ENCODE measurements at regions not wholly inside any gene's neighbourhood (a gene's known extent, or its start where the extent isn't known, plus 50 kb on each side); places are given as distances from the start of the nearest gene placed in this dataset.

DNA sequence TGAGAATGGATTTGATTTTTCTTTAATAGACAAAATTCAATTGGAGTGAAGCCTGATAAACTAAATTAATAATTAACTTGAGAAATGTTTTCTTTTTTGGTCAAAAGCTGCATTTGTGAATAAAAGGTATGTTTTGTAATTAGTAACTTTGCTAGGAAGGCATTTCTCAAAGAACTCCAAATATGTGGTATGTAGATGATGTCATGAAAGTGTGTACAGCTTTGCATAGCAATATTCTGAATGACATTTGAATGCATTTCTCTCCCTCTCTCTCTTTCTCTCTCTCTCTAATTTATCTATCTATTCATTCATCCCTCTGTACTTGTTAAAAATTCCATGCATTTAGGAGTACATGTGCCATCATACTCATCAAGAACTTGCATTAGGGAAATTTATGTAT, 109.1 kb upstream of the ADAMTS5 start:
- Histone ChIP-seq H3K27me3 (ENCODE audit: insufficient read depth, low read length) (no peaks in the 10 kb centered on the region), H3K27ac (ENCODE audit: low read depth, low read length) (no peak overlapping the region), H3K36me3 (ENCODE audit: insufficient read depth, low read length) (no peaks in the 10 kb centered on the region), H3K4me1 (ENCODE audit: insufficient read depth, low read length) (peaks cover 5% of the 10 kb centered on the region; the same call in 1 of the 2 replicates), H3K4me3 (ENCODE audit: low read length) (no peak overlapping the region), H3K9ac (ENCODE audit: low read depth, low read length) (no peak overlapping the region), H3K9me3 (ENCODE audit: insufficient read depth, low read depth, low read length) (no peaks in the 10 kb centered on the region)

- 99% methylated on average over 3 of the region's 4 CpGs for WGBS
- no peak overlapping the region for H3K9ac ChIP-seq (ENCODE audit: low read depth, low read length)
- H3K4me3 ChIP-seq (ENCODE audit: low read length), result no peak overlapping the region
- H3K4me1 ChIP-seq (ENCODE audit: insufficient read depth, low read length), result no peaks in the 10 kb centered on the region
- no peaks in the 10 kb centered on the region for H3K36me3 ChIP-seq (ENCODE audit: insufficient read depth, low read length)
- no peaks in the 10 kb centered on the region for H3K27me3 ChIP-seq (ENCODE audit: insufficient read depth, low read length)
- H3K9me3 ChIP-seq (ENCODE audit: insufficient read depth, low read depth, low read length), result no peaks in the 10 kb centered on the region
- H3K27ac ChIP-seq (ENCODE audit: low read depth, low read length), result no peak overlapping the region
Observed at GRCh38 chr21:27070861-27071670, 104.2 kb upstream of the ADAMTS5 start.

DNA sequence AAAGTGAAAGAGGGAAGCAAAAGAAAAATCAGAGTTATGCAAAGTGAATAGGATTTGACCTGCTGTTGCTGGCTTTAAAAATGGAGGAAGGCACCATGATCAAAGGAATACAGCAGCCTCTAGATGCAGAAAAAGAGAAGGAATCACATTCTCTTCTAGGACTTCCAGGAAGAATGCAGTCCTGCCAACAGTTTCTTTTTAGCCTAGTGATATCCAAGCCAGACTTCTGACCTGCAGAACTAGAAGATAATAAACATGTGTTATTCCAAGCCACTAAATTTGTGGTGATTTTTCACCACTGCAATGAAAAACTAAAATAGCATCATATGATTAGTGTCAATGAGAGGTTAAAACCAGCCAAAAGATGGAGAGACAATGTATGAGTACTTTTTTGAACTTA, 101.9 kb upstream of the ADAMTS5 start:
- Histone ChIP-seq H3K4me1 (ENCODE audit: insufficient read depth, low read length) (no peaks in the 10 kb centered on the region), H3K4me3 (ENCODE audit: low read length) (no peak overlapping the region), H3K9ac (ENCODE audit: low read depth, low read length) (no peak overlapping the region), H3K36me3 (ENCODE audit: insufficient read depth, low read length) (no peaks in the 10 kb centered on the region), H3K27ac (ENCODE audit: low read depth, low read length) (no peak overlapping the region), H3K27me3 (ENCODE audit: insufficient read depth, low read length) (no peaks in the 10 kb centered on the region), H3K9me3 (ENCODE audit: insufficient read depth, low read depth, low read length) (no peaks in the 10 kb centered on the region)

DNA sequence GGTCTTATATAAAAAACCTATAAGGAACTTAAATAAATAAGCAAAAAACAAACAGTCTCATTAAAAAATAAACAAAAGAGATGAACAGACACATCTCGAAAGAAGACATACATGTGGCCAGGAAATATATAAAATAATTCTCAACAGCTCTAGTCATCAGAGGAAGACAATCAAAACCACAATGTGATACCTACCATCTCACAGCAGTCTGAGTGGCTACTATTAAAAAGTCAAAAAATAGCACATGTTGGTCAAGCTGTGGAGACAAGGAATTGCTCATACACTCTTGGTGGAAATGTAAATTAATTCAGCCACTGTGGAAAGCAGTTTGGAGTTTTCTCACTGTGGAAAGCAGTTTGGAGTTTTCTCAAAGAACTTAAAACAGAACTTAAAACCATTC, 100.3 kb upstream of the ADAMTS5 start:
- H3K9me3 ChIP-seq (ENCODE audit: insufficient read depth, low read depth, low read length), result no peaks in the 10 kb centered on the region

GRCh38 chr21:27062443-27062842, 95.6 kb upstream of the ADAMTS5 start:
- Histone ChIP-seq H3K4me3 (ENCODE audit: low read length) (no peak overlapping the region), H3K36me3 (ENCODE audit: insufficient read depth, low read length) (no peaks in the 10 kb centered on the region), H3K9me3 (ENCODE audit: insufficient read depth, low read depth, low read length) (no peaks in the 10 kb centered on the region), H3K9ac (ENCODE audit: low read depth, low read length) (no peak overlapping the region), H3K27me3 (ENCODE audit: insufficient read depth, low read length) (no peaks in the 10 kb centered on the region), H3K4me1 (ENCODE audit: insufficient read depth, low read length) (no peaks in the 10 kb centered on the region), H3K27ac (ENCODE audit: low read depth, low read length) (no peak overlapping the region)
- 89% methylated on average over 1 of the region's 1 CpG for WGBS

More for the DNA sequence above, 100.3 kb upstream of the ADAMTS5 start:
- no peak overlapping the region for H3K27ac ChIP-seq (ENCODE audit: low read depth, low read length)
- H3K4me3 ChIP-seq (ENCODE audit: low read length), result no peak overlapping the region
- H3K36me3 ChIP-seq (ENCODE audit: insufficient read depth, low read length), result no peaks in the 10 kb centered on the region
- H3K4me1 ChIP-seq (ENCODE audit: insufficient read depth, low read length), result no peaks in the 10 kb centered on the region
- 100% methylated on average over 1 of the region's 1 CpG for WGBS
- H3K27me3 ChIP-seq (ENCODE audit: insufficient read depth, low read length), result no peaks in the 10 kb centered on the region
- no peak overlapping the region for H3K9ac ChIP-seq (ENCODE audit: low read depth, low read length)

DNA sequence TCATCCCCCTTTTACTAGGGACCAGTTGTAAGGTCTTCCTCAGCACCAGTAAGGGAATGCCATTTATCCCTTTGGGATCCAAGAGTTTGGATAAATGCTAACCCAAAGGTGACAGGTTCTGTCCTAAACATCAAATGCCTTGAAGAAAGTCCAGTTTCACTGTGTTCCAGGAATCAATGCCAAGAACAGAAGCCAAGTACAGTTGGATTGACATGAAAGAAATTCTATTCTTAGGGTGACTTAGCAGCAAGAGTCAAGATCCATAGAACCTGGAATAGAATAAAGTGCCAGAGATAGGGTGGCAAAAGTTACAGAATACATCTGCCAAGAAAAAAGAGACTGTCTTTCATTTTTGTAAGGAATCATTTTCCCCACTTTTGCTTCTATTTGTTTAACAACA, 94.9 kb upstream of the ADAMTS5 start:
- Histone ChIP-seq H3K4me1 (ENCODE audit: insufficient read depth, low read length) (no peaks in the 10 kb centered on the region), H3K27ac (ENCODE audit: low read depth, low read length) (no peak overlapping the region), H3K9ac (ENCODE audit: low read depth, low read length) (no peak overlapping the region), H3K9me3 (ENCODE audit: insufficient read depth, low read depth, low read length) (no peaks in the 10 kb centered on the region), H3K27me3 (ENCODE audit: insufficient read depth, low read length) (no peaks in the 10 kb centered on the region), H3K36me3 (ENCODE audit: insufficient read depth, low read length) (no peaks in the 10 kb centered on the region), H3K4me3 (ENCODE audit: low read length) (no peak overlapping the region)

- Histone ChIP-seq H3K9ac (ENCODE audit: low read depth, low read length) (no peak overlapping the region), H3K9me3 (ENCODE audit: insufficient read depth, low read depth, low read length) (no peaks in the 10 kb centered on the region), H3K27me3 (ENCODE audit: insufficient read depth, low read length) (no peaks in the 10 kb centered on the region), H3K4me3 (ENCODE audit: low read length) (no peak overlapping the region), H3K36me3 (ENCODE audit: insufficient read depth, low read length) (no peaks in the 10 kb centered on the region), H3K4me1 (ENCODE audit: insufficient read depth, low read length) (no peaks in the 10 kb centered on the region), H3K27ac (ENCODE audit: low read depth, low read length) (no peak overlapping the region)
- WGBS, result 88% methylated on average over 2 of the region's 2 CpGs
Observed at GRCh38 chr21:27060190-27060589, 93.3 kb upstream of the ADAMTS5 start.

- Histone ChIP-seq H3K36me3 (ENCODE audit: insufficient read depth, low read length) (no peaks in the 10 kb centered on the region), H3K4me1 (ENCODE audit: insufficient read depth, low read length) (no peaks in the 10 kb centered on the region), H3K9ac (ENCODE audit: low read depth, low read length) (no peak overlapping the region), H3K27ac (ENCODE audit: low read depth, low read length) (no peak overlapping the region), H3K4me3 (ENCODE audit: low read length) (no peak overlapping the region), H3K9me3 (ENCODE audit: insufficient read depth, low read depth, low read length) (no peaks in the 10 kb centered on the region), H3K27me3 (ENCODE audit: insufficient read depth, low read length) (no peaks in the 10 kb centered on the region)
- WGBS, result no CpG with 5 or more reads among the region's 2 CpGs
Observed at GRCh38 chr21:27058673-27059605, 92.1 kb upstream of the ADAMTS5 start.

DNA sequence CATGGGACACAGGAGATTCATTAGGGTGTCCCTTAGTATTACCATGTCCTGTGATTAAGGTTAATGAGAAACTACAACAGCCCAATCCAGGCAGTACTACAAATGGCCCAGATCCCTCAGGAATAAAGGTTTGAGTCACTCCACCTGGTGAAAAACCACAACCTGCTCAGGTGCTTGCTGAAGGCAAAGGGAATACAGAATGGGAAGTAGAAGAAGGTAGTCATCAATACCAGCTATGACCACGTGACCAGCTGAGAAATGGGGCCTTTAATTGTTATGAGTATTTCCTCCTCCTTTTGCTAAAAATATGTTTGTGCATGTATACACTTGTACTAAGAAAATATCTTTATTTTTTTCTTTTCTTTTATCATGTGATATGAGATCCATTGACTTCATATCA, 91.1 kb upstream of the ADAMTS5 start:
- 100% methylated on average over 1 of the region's 1 CpG for WGBS
- Histone ChIP-seq H3K9ac (ENCODE audit: low read depth, low read length) (no peak overlapping the region), H3K4me3 (ENCODE audit: low read length) (no peak overlapping the region), H3K36me3 (ENCODE audit: insufficient read depth, low read length) (no peaks in the 10 kb centered on the region), H3K27ac (ENCODE audit: low read depth, low read length) (no peak overlapping the region), H3K27me3 (ENCODE audit: insufficient read depth, low read length) (no peaks in the 10 kb centered on the region), H3K4me1 (ENCODE audit: insufficient read depth, low read length) (no peaks in the 10 kb centered on the region), H3K9me3 (ENCODE audit: insufficient read depth, low read depth, low read length) (no peaks in the 10 kb centered on the region)

GRCh38 chr21:27047658-27048314, 80.9 kb upstream of the ADAMTS5 start:
- Histone ChIP-seq H3K36me3 (ENCODE audit: insufficient read depth, low read length) (no peaks in the 10 kb centered on the region), H3K9me3 (ENCODE audit: insufficient read depth, low read depth, low read length) (no peaks in the 10 kb centered on the region), H3K4me1 (ENCODE audit: insufficient read depth, low read length) (peaks cover 8% of the 10 kb centered on the region; the same call in 1 of the 2 replicates), H3K4me3 (ENCODE audit: low read length) (no peak overlapping the region), H3K27ac (ENCODE audit: low read depth, low read length) (no peak overlapping the region), H3K27me3 (ENCODE audit: insufficient read depth, low read length) (no peaks in the 10 kb centered on the region), H3K9ac (ENCODE audit: low read depth, low read length) (no peak overlapping the region)

- Histone ChIP-seq H3K36me3 (ENCODE audit: insufficient read depth, low read length) (no peaks in the 10 kb centered on the region), H3K4me1 (ENCODE audit: insufficient read depth, low read length) (peaks cover 8% of the 10 kb centered on the region; the same call in 1 of the 2 replicates), H3K27me3 (ENCODE audit: insufficient read depth, low read length) (no peaks in the 10 kb centered on the region), H3K9me3 (ENCODE audit: insufficient read depth, low read depth, low read length) (no peaks in the 10 kb centered on the region), H3K9ac (ENCODE audit: low read depth, low read length) (no peak overlapping the region), H3K4me3 (ENCODE audit: low read length) (no peak overlapping the region), H3K27ac (ENCODE audit: low read depth, low read length) (no peak overlapping the region)
- WGBS, result 90% methylated on average over 3 of the region's 3 CpGs
Observed at GRCh38 chr21:27047283-27047657, 80.4 kb upstream of the ADAMTS5 start.
